Breast epithelium (tissue), 4 donors: ENCODE measurements at regions not wholly inside any gene's neighbourhood (a gene's known extent, or its start where the extent isn't known, plus 50 kb on each side); places are given as distances from the start of the nearest gene placed in this dataset.

ENCODE experiments used
- DNase-seq, 2 donors: peaks; one replicate each; pipeline ENCODE4 v3.0.0-alpha.2; 2019; ENCODE audit warnings: low spot score in 2 of 2
- H3K27ac ChIP-seq, 2 donors: fragments of 200-600 bp; sonication (generic) in 1 of 2; one replicate each; pipeline ENCODE4 v1.5.1; 2016 to 2019; ENCODE audit warnings: mild to moderate bottlenecking in 1 of 2
- H3K27me3 ChIP-seq, 2 donors: fragments of 200-600 bp; sonication (generic) in 1 of 2; one replicate each; pipeline versions ENCODE4 v1.5.1 to v1.6.0; 2017 to 2019; ENCODE audit warnings: control low read depth in 1 of 2, mild to moderate bottlenecking in 1 of 2
- H3K36me3 ChIP-seq: fragments of 200-600 bp; one replicate; pipeline ENCODE4 v1.5.1; 2019
- H3K4me1 ChIP-seq, 2 donors: fragments of 200-600 bp; sonication (generic); one replicate each; pipeline ENCODE4 v1.5.1; 2016 to 2019; ENCODE audit warnings: control low read depth in 1 of 2
- H3K4me3 ChIP-seq, 3 donors: fragments of 200-600 bp; sonication (generic); 1 replicate in 2 of 3; 2 replicates in 1 of 3; pipeline ENCODE4 v1.5.1; 2016 to 2019; ENCODE audit warnings: mild to moderate bottlenecking in 3 of 3, moderate library complexity in 2 of 3
- H3K9me3 ChIP-seq, 2 donors: fragments of 200-600 bp; sonication (generic) in 1 of 2; one replicate each; pipeline ENCODE4 v1.5.1; 2016 to 2019; ENCODE audit warnings: control low read depth in 1 of 2
- POLR2A ChIP-seq: fragments of 450-650 bp; IDR thresholded peaks from one replicate; pipeline ENCODE4 v1.6.1; 2016; ENCODE audit warnings: antibody characterized with exemption, mild to moderate bottlenecking, moderate library complexity
- POLR2AphosphoS5 ChIP-seq, 3 donors: sonication (generic); formaldehyde crosslinking; IDR thresholded peaks; one replicate each; pipeline ENCODE4 v1.6.1; 2017; ENCODE audit warnings: antibody characterized with exemption in 3 of 3
- intact Hi-C: fragments of 100-400 bp; cut with DNase I; formaldehyde crosslinking; loops from one replicate; pipeline ENCODE4 v1.15.1; 2023; ENCODE audit warnings: low total_unique reads
- TF ChIP-seq, protein P1 (sequence below), 3 donors: fragments of 450-650 bp; IDR thresholded peaks; one replicate each; pipeline ENCODE4 v1.5.1; 2016 to 2017; ENCODE audit warnings: antibody characterized with exemption in 3 of 3, mild to moderate bottlenecking in 3 of 3, moderate library complexity in 3 of 3

DNA sequence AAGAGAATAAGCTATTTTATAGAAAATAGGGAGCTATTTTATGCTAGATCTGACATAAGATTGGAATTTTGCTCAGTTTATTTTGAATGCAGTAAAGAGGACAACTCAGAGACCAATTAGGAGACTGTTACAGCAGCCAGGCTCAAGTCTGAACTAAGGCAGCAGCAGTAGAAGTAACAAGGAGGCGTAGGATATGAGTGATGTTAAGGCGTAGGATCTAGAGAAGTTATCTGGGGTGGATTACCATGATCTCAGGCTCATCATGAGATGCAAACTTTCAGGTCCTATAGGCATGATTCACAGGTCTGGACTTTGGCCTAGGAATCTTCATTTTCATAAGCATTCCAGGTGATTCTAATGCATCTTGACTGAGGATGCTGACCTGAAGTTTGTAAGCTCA, 108.9 kb upstream of the BLID start:
- Histone ChIP-seq H3K27me3 (no peaks in the 10 kb centered on the region), H3K9me3 (no peaks in the 10 kb centered on the region), H3K4me3 (no peak overlapping the region), H3K36me3 (no peaks in the 10 kb centered on the region), H3K4me1 (no peaks in the 10 kb centered on the region), H3K27ac (no peak overlapping the region)
- intact Hi-C loops: no loop called here
- TF ChIP-seq POLR2AphosphoS5 (IDR thresholded peaks at IDR 0.05) (no peak), POLR2A (no peak)
- TF ChIP-seq, protein P1, sequence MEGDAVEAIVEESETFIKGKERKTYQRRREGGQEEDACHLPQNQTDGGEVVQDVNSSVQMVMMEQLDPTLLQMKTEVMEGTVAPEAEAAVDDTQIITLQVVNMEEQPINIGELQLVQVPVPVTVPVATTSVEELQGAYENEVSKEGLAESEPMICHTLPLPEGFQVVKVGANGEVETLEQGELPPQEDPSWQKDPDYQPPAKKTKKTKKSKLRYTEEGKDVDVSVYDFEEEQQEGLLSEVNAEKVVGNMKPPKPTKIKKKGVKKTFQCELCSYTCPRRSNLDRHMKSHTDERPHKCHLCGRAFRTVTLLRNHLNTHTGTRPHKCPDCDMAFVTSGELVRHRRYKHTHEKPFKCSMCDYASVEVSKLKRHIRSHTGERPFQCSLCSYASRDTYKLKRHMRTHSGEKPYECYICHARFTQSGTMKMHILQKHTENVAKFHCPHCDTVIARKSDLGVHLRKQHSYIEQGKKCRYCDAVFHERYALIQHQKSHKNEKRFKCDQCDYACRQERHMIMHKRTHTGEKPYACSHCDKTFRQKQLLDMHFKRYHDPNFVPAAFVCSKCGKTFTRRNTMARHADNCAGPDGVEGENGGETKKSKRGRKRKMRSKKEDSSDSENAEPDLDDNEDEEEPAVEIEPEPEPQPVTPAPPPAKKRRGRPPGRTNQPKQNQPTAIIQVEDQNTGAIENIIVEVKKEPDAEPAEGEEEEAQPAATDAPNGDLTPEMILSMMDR (IDR thresholded peaks at IDR 0.05): no peak
- DNase-seq: no peak

DNA sequence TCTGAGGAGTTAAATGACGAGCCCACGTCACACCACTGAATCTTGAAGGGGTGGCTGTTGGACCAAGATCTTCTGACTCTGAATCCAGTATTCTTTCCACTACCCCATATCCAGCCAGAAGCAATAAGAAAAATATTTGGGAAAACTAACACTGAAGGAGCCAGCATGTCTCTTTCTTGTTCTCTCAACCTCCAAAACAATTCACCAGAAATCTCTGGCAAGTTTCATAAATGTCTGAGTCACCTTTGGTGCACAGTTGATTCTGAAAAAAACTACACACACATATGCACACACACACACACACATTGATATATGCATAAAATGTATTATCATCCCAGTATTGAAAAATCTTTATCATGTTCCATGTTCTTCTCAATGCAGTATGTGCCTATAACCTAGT, 104.3 kb upstream of the BLID start:
- no peak overlapping the region for H3K4me3 ChIP-seq
- H3K9me3 ChIP-seq: no peaks in the 10 kb centered on the region
- TF ChIP-seq, protein P1 (IDR thresholded peaks at IDR 0.05): no peak
- TF ChIP-seq POLR2AphosphoS5 (IDR thresholded peaks at IDR 0.05): no peak
- TF ChIP-seq POLR2A: no peak
- H3K27me3 ChIP-seq: no peaks in the 10 kb centered on the region
- no peaks in the 10 kb centered on the region for H3K36me3 ChIP-seq
- intact Hi-C loops: no loop called here
- no peaks in the 10 kb centered on the region for H3K4me1 ChIP-seq
- H3K27ac ChIP-seq: no peak overlapping the region
- no peak for DNase-seq

DNA sequence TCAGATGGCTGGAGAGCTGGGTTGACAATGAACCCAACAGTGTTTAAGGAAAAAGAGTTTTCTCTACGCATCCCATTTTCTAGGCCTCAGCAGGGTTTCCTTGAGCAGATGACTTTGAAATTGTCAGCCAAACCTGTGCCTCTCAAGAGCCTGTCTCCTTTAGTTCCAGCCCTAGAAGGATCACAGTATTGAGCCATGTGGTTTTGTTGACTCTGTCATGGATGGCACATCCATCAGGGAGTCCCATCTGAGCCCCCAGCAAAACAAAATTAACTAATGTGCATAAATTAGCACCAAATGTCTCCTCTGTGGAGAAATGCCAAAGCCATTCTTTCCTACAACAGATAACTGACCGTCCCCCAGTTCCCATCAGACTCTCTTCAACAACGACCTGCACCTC, 103.8 kb upstream of the BLID start:
- no peak for DNase-seq
- Histone ChIP-seq H3K27me3 (no peaks in the 10 kb centered on the region), H3K4me3 (no peak overlapping the region), H3K9me3 (no peaks in the 10 kb centered on the region), H3K27ac (no peak overlapping the region), H3K4me1 (no peaks in the 10 kb centered on the region), H3K36me3 (no peaks in the 10 kb centered on the region)
- intact Hi-C loops: no loop called here
- no peak for TF ChIP-seq POLR2AphosphoS5 (IDR thresholded peaks at IDR 0.05)
- TF ChIP-seq POLR2A: no peak
- TF ChIP-seq, protein P1 (IDR thresholded peaks at IDR 0.05): no peak

DNA sequence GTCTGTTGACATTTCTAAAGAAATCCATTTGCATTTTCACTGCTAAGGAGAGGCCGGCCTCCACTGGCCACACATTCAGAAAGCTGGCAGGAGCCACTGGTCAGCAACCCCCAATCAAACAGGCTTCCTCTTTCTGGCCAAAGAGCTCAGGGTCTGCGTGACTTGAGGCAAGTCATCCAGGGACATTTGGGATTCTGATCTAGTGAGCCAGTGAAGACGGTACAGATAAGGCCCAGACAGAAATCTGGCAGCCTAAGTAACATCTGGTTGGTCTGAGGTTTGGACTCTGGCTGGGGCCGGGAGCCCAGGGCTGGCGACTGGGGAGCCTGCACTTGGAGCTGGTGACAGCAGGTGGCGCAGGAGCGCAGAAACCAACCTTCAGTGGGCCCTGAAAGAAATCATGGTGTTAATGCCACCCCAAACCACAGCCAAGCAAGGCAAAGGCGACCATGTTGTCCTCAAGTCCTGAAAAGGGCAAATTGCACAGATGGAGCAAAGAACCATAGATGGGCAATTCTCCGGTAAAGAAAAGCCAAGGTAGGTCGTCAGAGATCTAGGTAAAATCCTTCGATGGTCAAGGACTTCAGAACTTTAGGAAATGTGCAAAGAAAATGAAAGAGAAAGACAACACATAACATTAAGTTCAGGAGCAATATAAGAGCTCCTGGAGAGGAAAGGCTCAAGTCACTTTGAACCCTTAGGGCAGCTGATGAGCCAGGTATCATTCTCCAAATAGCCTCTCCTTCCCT, 99.4 kb upstream of the BLID start:
- Histone ChIP-seq H3K4me1 (no peaks in the 10 kb centered on the region), H3K36me3 (no peaks in the 10 kb centered on the region), H3K27me3 (no peaks in the 10 kb centered on the region), H3K4me3 (no peak overlapping the region), H3K9me3 (no peaks in the 10 kb centered on the region), H3K27ac (peak overlapping the region in 1 of 2 donors; percentile 26)
- TF ChIP-seq, protein P1 (IDR thresholded peaks at IDR 0.05): peak; percentile 60 to 79 (median 76)
- TF ChIP-seq POLR2A (no peak), POLR2AphosphoS5 (IDR thresholded peaks at IDR 0.05) (peak in 2 of 3 donors; percentile 26 to 51)
- intact Hi-C loops: no loop called here
- DNase-seq: peak in 1 of 2 donors; percentile 57

DNA sequence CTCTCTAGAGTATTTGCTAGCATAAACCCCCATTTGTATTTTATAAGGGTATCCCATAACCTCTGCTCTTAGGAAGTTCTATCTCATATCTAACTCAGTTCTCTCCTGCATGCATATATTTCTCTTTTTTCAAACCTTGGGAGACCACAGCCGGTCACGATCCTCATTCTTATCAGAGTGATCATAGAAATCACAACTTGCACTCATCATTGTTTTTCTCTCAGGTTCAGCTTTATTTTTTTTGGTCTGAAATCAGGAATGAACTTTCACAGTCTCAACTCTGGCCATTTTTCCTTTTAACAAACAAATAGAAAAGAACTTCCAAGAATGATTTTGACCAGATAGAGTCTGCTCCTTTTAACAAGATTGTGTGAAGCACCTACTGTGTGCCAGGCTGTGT, 98.6 kb upstream of the BLID start:
- no peak overlapping the region for H3K4me3 ChIP-seq
- intact Hi-C loops: no loop called here
- no peaks in the 10 kb centered on the region for H3K27me3 ChIP-seq
- no peak for TF ChIP-seq POLR2A
- TF ChIP-seq, protein P1 (IDR thresholded peaks at IDR 0.05): no peak
- no peak for TF ChIP-seq POLR2AphosphoS5 (IDR thresholded peaks at IDR 0.05)
- no peak for DNase-seq
- peaks cover 0 to 3% of the 10 kb centered on the region in 2 donors for H3K4me1 ChIP-seq
- no peaks in the 10 kb centered on the region for H3K9me3 ChIP-seq
- H3K27ac ChIP-seq: no peak overlapping the region
- no peaks in the 10 kb centered on the region for H3K36me3 ChIP-seq
